IMR-90 (cell line): ENCODE measurements at regions not wholly inside any gene's neighbourhood (a gene's known extent, or its start where the extent isn't known, plus 50 kb on each side); places are given as distances from the start of the nearest gene placed in this dataset.

ENCODE experiments used
- ATAC-seq: fragments of 200-7000 bp; cut with Tn5 transposase; 2 replicates; pipeline ENCODE4 v1.9.1; 2020; ENCODE audit warnings: low read depth, mild to moderate bottlenecking, moderate library complexity
- BruUV-seq: library from RNA; stranded (reverse); fragments of 400-500 nt; replicated peaks from 2 replicates; lab custom pipeline; 2021; lab: Mats Ljungman, UMichigan
- CTCF ChIA-PET: fragments of 300-600 bp; formaldehyde crosslinking; extraction: SDS; loops from one replicate; lab custom pipeline; 2021; ENCODE audit warnings: antibody characterized with exemption; lab: Yijun Ruan, JAX
- POLR2A ChIA-PET: fragments of 300-600 bp; sonication (Branson Sonifier 250); formaldehyde crosslinking; loops from one replicate; lab custom pipeline; 2022; ENCODE audit warnings: antibody characterized with exemption; ENCODE audit not compliant: unreplicated experiment; lab: Charles Lee
- DNase-seq: peaks from one replicate; pipeline ENCODE4 v3.0.0; 2013
- H2AFZ ChIP-seq: replicated peaks from 2 replicates; pipeline ENCODE3; 2013; ENCODE audit warnings: low read length, mild to moderate bottlenecking; ENCODE audit not compliant: poor library complexity
- H2AK5ac ChIP-seq: 2 replicates; pipeline ENCODE4 v1.6.1; 2013; ENCODE audit warnings: low read depth, low read length, inconsistent platforms
- H2AK9ac ChIP-seq: replicated peaks from 2 replicates; pipeline ENCODE3; 2013; ENCODE audit warnings: mild to moderate bottlenecking, low read depth, low read length, moderate library complexity; ENCODE audit not compliant: poor library complexity
- H2BK120ac ChIP-seq: 2 replicates; pipeline ENCODE4 v1.6.1; 2013; ENCODE audit warnings: low read depth, low read length, inconsistent platforms
- H2BK15ac ChIP-seq: 3 replicates; pipeline ENCODE4 v1.6.1; 2013; ENCODE audit warnings: low read depth, low read length, inconsistent platforms
- H2BK20ac ChIP-seq: 2 replicates; pipeline ENCODE4 v1.6.1; 2013; ENCODE audit warnings: low read depth, mild to moderate bottlenecking, inconsistent platforms, low read length, moderate library complexity
- H2BK5ac ChIP-seq: 2 replicates; pipeline ENCODE4 v1.6.1; 2013; ENCODE audit warnings: mild to moderate bottlenecking, low read depth, low read length, inconsistent platforms; ENCODE audit not compliant: poor library complexity, severe bottlenecking
- H3K14ac ChIP-seq: replicated peaks from 2 replicates; pipeline ENCODE4 v1.6.1; 2013; ENCODE audit warnings: low read depth, low read length, inconsistent platforms
- H3K18ac ChIP-seq: 2 replicates; pipeline ENCODE4 v1.6.1; 2013; ENCODE audit warnings: low read depth, low read length, control low read depth
- H3K23ac ChIP-seq: 2 replicates; pipeline ENCODE4 v1.6.1; 2013; ENCODE audit warnings: low read depth, low read length, inconsistent platforms
- H3K27ac ChIP-seq: 2 replicates; pipeline ENCODE4 v1.5.1; 2013; ENCODE audit warnings: mild to moderate bottlenecking, control low read depth, low read length; ENCODE audit not compliant: insufficient read depth
- H3K27me3 ChIP-seq: 2 replicates; pipeline ENCODE4 v1.6.1; 2013; ENCODE audit warnings: low read length; ENCODE audit not compliant: control insufficient read depth, insufficient read depth
- H3K36me3 ChIP-seq: 2 replicates; pipeline ENCODE4 v1.6.1; 2013; ENCODE audit warnings: low read length, mixed read lengths; ENCODE audit not compliant: control insufficient read depth, insufficient read depth
- H3K4ac ChIP-seq: 2 replicates; pipeline ENCODE4 v1.6.1; 2013; ENCODE audit warnings: low read depth, low read length, inconsistent platforms
- H3K4me1 ChIP-seq: 2 replicates; pipeline ENCODE4 v1.6.1; 2013; ENCODE audit warnings: low read length, mixed read lengths; ENCODE audit not compliant: control insufficient read depth, insufficient read depth
- H3K4me2 ChIP-seq: 2 replicates; pipeline ENCODE4 v1.6.1; 2013; ENCODE audit warnings: low read depth, mild to moderate bottlenecking, control low read depth, low read length, moderate library complexity
- H3K4me3 ChIP-seq: 2 replicates; pipeline ENCODE4 v1.5.1; 2013; ENCODE audit warnings: low read depth, mild to moderate bottlenecking, control low read depth, low read length, moderate library complexity; ENCODE audit not compliant: insufficient read depth
- H3K56ac ChIP-seq: 2 replicates; pipeline ENCODE4 v1.6.1; 2013; ENCODE audit warnings: low read length, inconsistent platforms; ENCODE audit not compliant: insufficient read depth; ENCODE audit errors: extremely low read depth
- H3K79me1 ChIP-seq, 2 experiments: 2 replicates each; pipeline ENCODE4 v1.6.1; 2013; ENCODE audit warnings: low read length in 2 of 2, inconsistent platforms in 1 of 2, low read depth in 1 of 2
- H3K9ac ChIP-seq: 2 replicates; pipeline ENCODE4 v1.6.1; 2013; ENCODE audit warnings: low read depth, low read length, control low read depth
- H3K9me1 ChIP-seq: 2 replicates; pipeline ENCODE4 v1.6.1; 2013; ENCODE audit warnings: low read length, inconsistent platforms; ENCODE audit not compliant: insufficient read depth
- H3K9me3 ChIP-seq: 2 replicates; pipeline ENCODE4 v1.6.1; 2013; ENCODE audit warnings: low read length; ENCODE audit not compliant: control insufficient read depth, insufficient read depth
- H4K20me1 ChIP-seq: 2 replicates; pipeline ENCODE4 v1.6.1; 2013; ENCODE audit warnings: low read length, inconsistent platforms; ENCODE audit not compliant: insufficient read depth
- H4K5ac ChIP-seq: 2 replicates; pipeline ENCODE4 v1.6.1; 2013; ENCODE audit warnings: mild to moderate bottlenecking, low read depth, low read length, control low read depth
- H4K8ac ChIP-seq, 2 experiments: 2 replicates each; pipeline ENCODE4 v1.6.1; 2013; ENCODE audit warnings: low read depth in 2 of 2, low read length in 2 of 2, control low read depth in 1 of 2, inconsistent platforms in 1 of 2
- H4K91ac ChIP-seq: 2 replicates; pipeline ENCODE4 v1.6.1; 2013; ENCODE audit warnings: low read depth, low read length, inconsistent platforms; ENCODE audit not compliant: insufficient read depth
- ELK1 ChIP-seq: fragments of 150-350 bp; IDR thresholded peaks from 2 replicates; pipeline ENCODE4 v1.6.1; 2016; ENCODE audit warnings: low read depth, mild to moderate bottlenecking, low read length, moderate library complexity, borderline replicate concordance
- RAD21 ChIP-seq: IDR thresholded peaks from 2 replicates; pipeline ENCODE4 v1.6.1; 2012; ENCODE audit warnings: low read length, improper control_type of control experiment
- RFX5 ChIP-seq: IDR thresholded peaks from 2 replicates; pipeline ENCODE4 v1.8.0; 2012; ENCODE audit warnings: low read depth, mild to moderate bottlenecking, low read length, moderate library complexity
- SMC3 ChIP-seq: fragments of 150-350 bp; IDR thresholded peaks from 2 replicates; pipeline ENCODE4 v1.6.1; 2016; ENCODE audit warnings: low read depth, mild to moderate bottlenecking, antibody characterized with exemption, low read length, moderate library complexity
- WGBS, 2 experiments: methylation state at CpG; one replicate each; pipeline versions ENCODE4 v1.1.5 to v1.1.7; 2013; ENCODE audit warnings: missing lambda C conversion rate in 2 of 2; ENCODE audit not compliant: insufficient read length in 1 of 2; ENCODE audit errors: extremely low coverage in 2 of 2; 5-methylcytosine and 5-hydroxymethylcytosine counted together
- dilution Hi-C: fragments of 300-500 bp; cut with HindIII; formaldehyde crosslinking; loops from one replicate; pipeline ENCODE4 v1.14.3; 2018; ENCODE audit warnings: low sequenced_read_pairs; ENCODE audit not compliant: unreplicated experiment
- in situ Hi-C: fragments of 300-500 bp; cut with MboI; formaldehyde crosslinking; loops from 3 replicates; pipeline ENCODE4 v1.14.3; 2019; ENCODE audit warnings: low sequenced_read_pairs, inconsistent platforms, mixed read lengths
- intact Hi-C: fragments of 100-400 bp; cut with micrococcal nuclease; formaldehyde crosslinking; loops from 2 replicates; pipeline ENCODE4 v1.10.0; 2022

- CTCF ChIA-PET, result no interaction called here
- no TSS peak for BruUV-seq
Observed at GRCh38 chr2:4533806-4534205, 830.4 kb downstream of the DCDC2C start.

More at GRCh38 chr2:4533806-4534205, 830.4 kb downstream of the DCDC2C start:
- Histone ChIP-seq H3K18ac (no peak overlapping the region), H3K4ac (no peak overlapping the region), H3K14ac (no peak overlapping the region), H2BK120ac (no peak overlapping the region), H2AK5ac (no peak overlapping the region), H2AK9ac (no peak overlapping the region), H3K23ac (no peak overlapping the region), H3K4me3 (no peak overlapping the region), H3K9ac (no peak overlapping the region), H3K4me2 (no peak overlapping the region), H4K91ac (no peak overlapping the region), H3K27me3 (no peaks in the 10 kb centered on the region), H2BK15ac (no peak overlapping the region), H2BK20ac (no peak overlapping the region), H3K79me1 (no peaks in the 10 kb centered on the region), H3K27ac (no peak overlapping the region), H4K20me1 (no peaks in the 10 kb centered on the region), H3K56ac (no peak overlapping the region), H3K4me1 (no peaks in the 10 kb centered on the region), H4K5ac (no peak overlapping the region), H2AFZ (no peak overlapping the region), H3K9me3 (peaks cover 13% of the 10 kb centered on the region), H4K8ac (no peak overlapping the region), H3K36me3 (no peaks in the 10 kb centered on the region), H3K9me1 (no peaks in the 10 kb centered on the region), H2BK5ac (no peak overlapping the region)
- in situ Hi-C loops, result no loop called here
- TF ChIP-seq RFX5 (no peak), SMC3 (no peak), ELK1 (no peak), RAD21 (no peak)
- intact Hi-C loops, result no loop called here
- POLR2A ChIA-PET, result no interaction called here
- ATAC-seq (no peak), DNase-seq (no peak)
- dilution Hi-C loops, result no loop called here
- 33% methylated on average over 1 of the region's 2 CpGs; no CpG with 5 or more reads in 1 of the 2 experiments for WGBS, 2 experiments
